Panc1 (cell line): ENCODE measurements at regions not wholly inside any gene's neighbourhood (a gene's known extent, or its start where the extent isn't known, plus 50 kb on each side); places are given as distances from the start of the nearest gene placed in this dataset.

ENCODE experiments used
- ATAC-seq: fragments of 200-7000 bp; cut with Tn5 transposase; 2 replicates; pipeline ENCODE4 v1.9.1; 2020; ENCODE audit warnings: mild to moderate bottlenecking, moderate library complexity
- BruUV-seq: library from RNA; stranded (reverse); fragments of 400-500 nt; replicated peaks from 2 replicates; lab custom pipeline; 2021; lab: Mats Ljungman, UMichigan
- CTCF ChIA-PET: fragments of 300-600 bp; sonication (Branson Sonifier 250); formaldehyde crosslinking; loops from one replicate; lab custom pipeline; 2022; ENCODE audit warnings: antibody characterized with exemption; lab: Charles Lee
- POLR2A ChIA-PET: fragments of 300-600 bp; sonication (Branson Sonifier 250); formaldehyde crosslinking; loops from one replicate; lab custom pipeline; 2022; ENCODE audit warnings: antibody characterized with exemption; lab: Charles Lee
- DNase-seq: peaks from one replicate; pipeline ENCODE4 v3.0.0-alpha.2; 2010; ENCODE audit warnings: low read depth, low spot score
- H3K27ac ChIP-seq: 2 replicates; pipeline ENCODE4 v1.5.1; 2011; ENCODE audit warnings: mild to moderate bottlenecking, low read length, inconsistent platforms
- H3K27me3 ChIP-seq: fragments of 200-500 bp; sonication (Bioruptor generic); 2 replicates; pipeline ENCODE4 v1.6.0; 2014; ENCODE audit warnings: low read length, inconsistent platforms; ENCODE audit not compliant: control insufficient read depth, insufficient read depth
- H3K36me3 ChIP-seq: fragments of 200-500 bp; sonication (Bioruptor generic); 2 replicates; pipeline ENCODE4 v1.5.1; 2014; ENCODE audit warnings: inconsistent platforms, mild to moderate bottlenecking, low read length, moderate library complexity; ENCODE audit not compliant: control insufficient read depth, insufficient read depth
- H3K4me1 ChIP-seq: 2 replicates; pipeline ENCODE4 v1.5.1; 2011; ENCODE audit warnings: inconsistent platforms, mild to moderate bottlenecking, low read length, moderate library complexity; ENCODE audit not compliant: control insufficient read depth, insufficient read depth
- H3K4me3 ChIP-seq, 2 experiments: 2 replicates each; pipeline ENCODE4 v1.5.1; 2011 to 2012; ENCODE audit warnings: low read depth in 2 of 2, low read length in 2 of 2, mild to moderate bottlenecking in 2 of 2, inconsistent platforms in 1 of 2, moderate library complexity in 1 of 2
- H3K9me3 ChIP-seq: fragments of 200-500 bp; sonication (Bioruptor generic); 2 replicates; pipeline ENCODE4 v1.5.1; 2014; ENCODE audit warnings: low read depth, mild to moderate bottlenecking, inconsistent platforms, low read length, moderate library complexity; ENCODE audit not compliant: control insufficient read depth, insufficient read depth
- CTCF ChIP-seq: fragments of 450-650 bp; IDR thresholded peaks from 2 replicates; pipeline ENCODE4 v1.5.1; 2017; ENCODE audit warnings: mild to moderate bottlenecking
- POLR2AphosphoS5 ChIP-seq: IDR thresholded peaks from 2 replicates; pipeline ENCODE4 v1.6.1; 2012; ENCODE audit warnings: mild to moderate bottlenecking, low read depth, low read length, moderate library complexity
- REST ChIP-seq, 2 experiments: IDR thresholded peaks; 2 replicates each; pipeline ENCODE4 v1.6.1; 2011 to 2012; ENCODE audit warnings: low read depth in 2 of 2, control low read depth in 1 of 2, low read length in 1 of 2, mild to moderate bottlenecking in 1 of 2, moderate library complexity in 1 of 2; ENCODE audit not compliant: insufficient read depth in 1 of 2
- SIN3A ChIP-seq: IDR thresholded peaks from 2 replicates; pipeline ENCODE4 v1.6.1; 2012; ENCODE audit warnings: low read depth, mild to moderate bottlenecking, low read length, moderate library complexity, borderline replicate concordance; ENCODE audit not compliant: insufficient read depth
- TCF7L2 ChIP-seq: IDR thresholded peaks from 2 replicates; pipeline ENCODE4 v1.6.1; 2011; ENCODE audit warnings: mild to moderate bottlenecking, low read depth, low read length, inconsistent platforms
- in situ Hi-C: cut with HindIII; loops from 2 replicates; pipeline ENCODE4 v1.10.0; 2016; ENCODE audit warnings: low sequenced_read_pairs, low pct_unique_long_range_greater_than_20kb
- intact Hi-C: fragments of 100-400 bp; cut with micrococcal nuclease; formaldehyde crosslinking; loops from one replicate; pipeline ENCODE4 v1.10.0; 2022; ENCODE audit not compliant: unreplicated experiment

GRCh38 chr4:129167640-129168260 is 71.8 kb downstream of the C4orf33 start:
- ChIA-PET POLR2A (no interaction called here), CTCF (no interaction called here)
- no peak for DNase-seq
- Histone ChIP-seq H3K27me3 (no peaks in the 10 kb centered on the region; the same call in 1 of the 2 replicates), H3K36me3 (no peaks in the 10 kb centered on the region), H3K27ac (no peak overlapping the region), H3K9me3 (no peaks in the 10 kb centered on the region), H3K4me1 (no peaks in the 10 kb centered on the region), H3K4me3 (no peak overlapping the region)
- intact Hi-C loops (no loop called here), in situ Hi-C loops (no loop called here)
- no TSS peak for BruUV-seq
- no peak for TF ChIP-seq TCF7L2
- TF ChIP-seq POLR2AphosphoS5, result no peak
- no peak for TF ChIP-seq SIN3A
- TF ChIP-seq REST (IDR thresholded peaks at IDR 0.05; ENCODE audit: insufficient read depth in 1 of 2, low read depth in 2 of 2, low read length in 1 of 2), result no peak
- no peak for TF ChIP-seq CTCF
- no peak for ATAC-seq

GRCh38 chr4:129172181-129172580 is 76.2 kb downstream of the C4orf33 start:
- Histone ChIP-seq H3K36me3 (no peaks in the 10 kb centered on the region), H3K9me3 (no peaks in the 10 kb centered on the region), H3K27me3 (no peaks in the 10 kb centered on the region; the same call in 1 of the 2 replicates), H3K4me1 (no peaks in the 10 kb centered on the region), H3K4me3 (no peak overlapping the region), H3K27ac (no peak overlapping the region)
- DNase-seq (no peak), ATAC-seq (no peak)
- BruUV-seq, result no TSS peak
- intact Hi-C loops (no loop called here), in situ Hi-C loops (no loop called here)
- ChIA-PET CTCF (no interaction called here), POLR2A (no interaction called here)
- TF ChIP-seq TCF7L2, result no peak
- no peak for TF ChIP-seq POLR2AphosphoS5
- no peak for TF ChIP-seq CTCF
- TF ChIP-seq REST (IDR thresholded peaks at IDR 0.05; ENCODE audit: insufficient read depth in 1 of 2, low read depth in 2 of 2, low read length in 1 of 2), result no peak
- no peak for TF ChIP-seq SIN3A
